ENCODE measurements at regions not wholly inside any gene's neighbourhood (a gene's known extent, or its start where the extent isn't known, plus 50 kb on each side); places are given as distances from the start of the nearest gene placed in this dataset.

DNA sequence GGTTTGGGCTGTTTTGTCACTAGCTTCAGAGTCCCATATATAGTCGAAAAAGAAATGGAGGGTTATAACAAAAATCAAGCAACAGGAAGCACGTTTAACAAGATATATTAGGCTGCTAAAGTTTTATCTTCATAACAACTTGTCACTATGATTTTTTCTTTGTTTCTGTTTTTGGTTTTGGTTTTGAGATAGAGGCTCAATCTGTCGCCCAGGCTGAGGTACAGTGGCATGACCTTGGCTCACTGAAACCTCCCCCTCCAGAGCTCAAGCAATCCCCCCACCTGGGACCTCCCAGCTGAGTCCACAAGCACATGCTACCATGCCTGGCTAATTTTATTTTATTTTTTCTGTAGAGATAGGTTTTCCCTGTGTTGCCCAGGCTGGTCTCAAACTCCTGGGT is 2664.4 kb downstream of the ARAP2 start:
- no peak overlapping the region; the same call in 1 of the 2 replicates for H2AFZ ChIP-seq (ENCODE audit: low read length)

DNA sequence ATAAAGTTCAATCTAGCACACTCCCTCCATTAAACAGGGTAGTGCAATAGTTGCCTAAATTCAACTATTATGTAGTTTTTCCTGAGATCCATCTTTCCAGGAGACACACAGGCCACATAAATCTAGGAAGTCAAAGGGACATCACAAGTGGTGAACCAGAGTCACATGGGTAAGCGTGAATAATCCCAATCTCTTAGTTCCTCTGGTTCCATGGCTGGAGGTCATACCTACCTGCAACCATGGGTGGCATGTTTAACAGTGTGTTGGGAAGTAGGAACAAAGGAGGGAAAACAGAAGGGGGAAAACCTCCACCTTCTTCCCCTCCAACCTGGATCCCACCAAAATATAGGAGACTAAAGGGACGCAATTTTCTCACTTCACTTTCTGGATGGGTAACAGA is 2651.6 kb downstream of the ARAP2 start:
- Histone ChIP-seq H3K4me3 (ENCODE audit: low read length) (no peak overlapping the region), H3K9me2 (replicated peaks; ENCODE audit: low read length) (no peaks in the 10 kb centered on the region), H3K9ac (ENCODE audit: low read length) (no peak overlapping the region), H3K79me2 (ENCODE audit: low read length) (no peaks in the 10 kb centered on the region), H3K27ac (ENCODE audit: low read length) (no peak overlapping the region), H2AFZ (ENCODE audit: low read length) (no peak overlapping the region), H3K9me3 (ENCODE audit: low read length) (no peaks in the 10 kb centered on the region), H3K36me3 (ENCODE audit: low read depth, low read length) (no peaks in the 10 kb centered on the region), H4K20me1 (ENCODE audit: low read length) (no peaks in the 10 kb centered on the region), H3K4me1 (ENCODE audit: insufficient read depth, low read length) (no peaks in the 10 kb centered on the region), H3K27me3 (ENCODE audit: low read length) (no peaks in the 10 kb centered on the region), H3F3A (ENCODE audit: low read length, unreplicated experiment) (no peaks in the 10 kb centered on the region), H3K4me2 (ENCODE audit: low read length) (no peak overlapping the region)
- no peak for ATAC-seq
- no peak for TF ChIP-seq EZH2phosphoT487 (IDR thresholded peaks at IDR 0.05; ENCODE audit: borderline replicate concordance, low read length)
- TF ChIP-seq, protein P1, sequence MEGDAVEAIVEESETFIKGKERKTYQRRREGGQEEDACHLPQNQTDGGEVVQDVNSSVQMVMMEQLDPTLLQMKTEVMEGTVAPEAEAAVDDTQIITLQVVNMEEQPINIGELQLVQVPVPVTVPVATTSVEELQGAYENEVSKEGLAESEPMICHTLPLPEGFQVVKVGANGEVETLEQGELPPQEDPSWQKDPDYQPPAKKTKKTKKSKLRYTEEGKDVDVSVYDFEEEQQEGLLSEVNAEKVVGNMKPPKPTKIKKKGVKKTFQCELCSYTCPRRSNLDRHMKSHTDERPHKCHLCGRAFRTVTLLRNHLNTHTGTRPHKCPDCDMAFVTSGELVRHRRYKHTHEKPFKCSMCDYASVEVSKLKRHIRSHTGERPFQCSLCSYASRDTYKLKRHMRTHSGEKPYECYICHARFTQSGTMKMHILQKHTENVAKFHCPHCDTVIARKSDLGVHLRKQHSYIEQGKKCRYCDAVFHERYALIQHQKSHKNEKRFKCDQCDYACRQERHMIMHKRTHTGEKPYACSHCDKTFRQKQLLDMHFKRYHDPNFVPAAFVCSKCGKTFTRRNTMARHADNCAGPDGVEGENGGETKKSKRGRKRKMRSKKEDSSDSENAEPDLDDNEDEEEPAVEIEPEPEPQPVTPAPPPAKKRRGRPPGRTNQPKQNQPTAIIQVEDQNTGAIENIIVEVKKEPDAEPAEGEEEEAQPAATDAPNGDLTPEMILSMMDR (conservative IDR thresholded peaks at IDR 0.05; ENCODE audit: low read depth, low read length): no peak
- TF ChIP-seq EZH2 (IDR thresholded peaks at IDR 0.05; ENCODE audit: low read length, unreplicated experiment): no peak
- POLR2A ChIA-PET (ENCODE audit: unreplicated experiment): no interaction called here
- intact Hi-C loops (cut with micrococcal nuclease): no loop called here
- no peak for DNase-seq
- CTCF ChIA-PET: no interaction called here
- no TSS peak for BruUV-seq (replicated peaks)

More for the DNA sequence above, 2664.4 kb downstream of the ARAP2 start:
- Histone ChIP-seq H3K9me3 (ENCODE audit: low read length) (no peaks in the 10 kb centered on the region), H3K4me2 (ENCODE audit: low read length) (no peak overlapping the region), H3K36me3 (ENCODE audit: low read depth, low read length) (no peaks in the 10 kb centered on the region), H3K4me3 (ENCODE audit: low read length) (no peak overlapping the region), H3K9me2 (replicated peaks; ENCODE audit: low read length) (no peaks in the 10 kb centered on the region), H3K27me3 (ENCODE audit: low read length) (no peaks in the 10 kb centered on the region), H3K79me2 (ENCODE audit: low read length) (no peaks in the 10 kb centered on the region), H4K20me1 (ENCODE audit: low read length) (no peaks in the 10 kb centered on the region), H3F3A (ENCODE audit: low read length, unreplicated experiment) (no peaks in the 10 kb centered on the region), H3K27ac (ENCODE audit: low read length) (no peak overlapping the region), H3K4me1 (ENCODE audit: insufficient read depth, low read length) (no peaks in the 10 kb centered on the region), H3K9ac (ENCODE audit: low read length) (no peak overlapping the region)
- DNase-seq (no peak), ATAC-seq (no peak)
- intact Hi-C loops (cut with micrococcal nuclease): no loop called here
- no TSS peak for BruUV-seq (replicated peaks)
- TF ChIP-seq, protein P1 (conservative IDR thresholded peaks at IDR 0.05; ENCODE audit: low read depth, low read length): no peak
- no peak for TF ChIP-seq EZH2 (IDR thresholded peaks at IDR 0.05; ENCODE audit: low read length, unreplicated experiment)
- TF ChIP-seq EZH2phosphoT487 (IDR thresholded peaks at IDR 0.05; ENCODE audit: borderline replicate concordance, low read length): no peak
- ChIA-PET CTCF (no interaction called here), POLR2A (ENCODE audit: unreplicated experiment) (no interaction called here)

DNA sequence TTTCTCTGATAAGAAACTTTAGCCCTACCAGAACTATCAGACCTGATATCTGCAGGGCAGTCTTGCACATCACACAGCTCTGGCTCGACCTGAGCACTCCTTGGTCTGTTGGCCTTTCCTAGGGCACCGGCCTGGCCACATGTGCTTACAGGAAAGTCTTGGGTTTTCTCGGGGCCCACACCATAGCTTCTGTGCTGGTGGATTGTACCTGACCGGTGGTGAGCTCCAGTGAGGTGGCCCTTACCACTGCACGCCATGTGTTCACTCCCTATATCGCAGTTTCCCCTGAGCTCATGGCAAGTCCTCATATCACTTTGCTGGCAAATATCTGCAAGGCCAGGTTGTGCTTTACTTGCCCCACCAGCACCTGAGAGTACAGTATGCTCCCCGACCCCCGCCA is 2637.4 kb downstream of the ARAP2 start:
- no TSS peak for BruUV-seq (replicated peaks)
- Histone ChIP-seq H3K36me3 (ENCODE audit: low read depth, low read length) (no peaks in the 10 kb centered on the region), H3K27me3 (ENCODE audit: low read length) (no peaks in the 10 kb centered on the region), H4K20me1 (ENCODE audit: low read length) (no peaks in the 10 kb centered on the region), H3K9me2 (replicated peaks; ENCODE audit: low read length) (no peaks in the 10 kb centered on the region), H3K9ac (ENCODE audit: low read length) (no peak overlapping the region), H3K4me3 (ENCODE audit: low read length) (no peak overlapping the region), H3K4me1 (ENCODE audit: insufficient read depth, low read length) (no peaks in the 10 kb centered on the region), H3K4me2 (ENCODE audit: low read length) (no peak overlapping the region), H2AFZ (ENCODE audit: low read length) (no peak overlapping the region), H3K9me3 (ENCODE audit: low read length) (no peaks in the 10 kb centered on the region), H3K79me2 (ENCODE audit: low read length) (no peaks in the 10 kb centered on the region), H3F3A (ENCODE audit: low read length, unreplicated experiment) (no peaks in the 10 kb centered on the region), H3K27ac (ENCODE audit: low read length) (no peak overlapping the region)
- no peak for ATAC-seq
- CTCF ChIA-PET: no interaction called here
- POLR2A ChIA-PET (ENCODE audit: unreplicated experiment): no interaction called here
- intact Hi-C loops (cut with micrococcal nuclease): no loop called here
- no peak for TF ChIP-seq EZH2phosphoT487 (IDR thresholded peaks at IDR 0.05; ENCODE audit: borderline replicate concordance, low read length)
- TF ChIP-seq, protein P1 (conservative IDR thresholded peaks at IDR 0.05; ENCODE audit: low read depth, low read length): no peak
- TF ChIP-seq EZH2 (IDR thresholded peaks at IDR 0.05; ENCODE audit: low read length, unreplicated experiment): no peak
- no peak for DNase-seq
